GM13977 (cell line): ENCODE measurements at regions not wholly inside any gene's neighbourhood (a gene's known extent, or its start where the extent isn't known, plus 50 kb on each side); places are given as distances from the start of the nearest gene placed in this dataset.
A peak's percentile ranks its signal among the peaks of the same experiment; 100 is the strongest.
"Not testable (repeated sequence)": the region's sequence is repeated elsewhere in the genome, so short reads cannot be mapped to it uniquely, and the experiment has no call there.

Experiments used
- DNase-seq: peaks from one replicate; pipeline ENCODE4 v3.0.0; 2012; ENCODE audit warnings: low spot score
- in situ Hi-C: fragments of 300-500 bp; cut with MboI; formaldehyde crosslinking; loops from one replicate; pipeline ENCODE4 v1.12.0; 2022; ENCODE audit warnings: low sequenced_read_pairs, low pct_unique_long_range_greater_than_20kb, mixed read lengths, inconsistent platforms; ENCODE audit not compliant: unreplicated experiment
- TF ChIP-seq, protein P1 (sequence below): IDR thresholded peaks from 2 replicates; pipeline ENCODE4 v1.5.1; 2012; ENCODE audit warnings: mild to moderate bottlenecking, control low read depth; ENCODE audit not compliant: insufficient read depth; ENCODE audit errors: extremely low read depth, missing control alignments

- TF ChIP-seq, protein P1, sequence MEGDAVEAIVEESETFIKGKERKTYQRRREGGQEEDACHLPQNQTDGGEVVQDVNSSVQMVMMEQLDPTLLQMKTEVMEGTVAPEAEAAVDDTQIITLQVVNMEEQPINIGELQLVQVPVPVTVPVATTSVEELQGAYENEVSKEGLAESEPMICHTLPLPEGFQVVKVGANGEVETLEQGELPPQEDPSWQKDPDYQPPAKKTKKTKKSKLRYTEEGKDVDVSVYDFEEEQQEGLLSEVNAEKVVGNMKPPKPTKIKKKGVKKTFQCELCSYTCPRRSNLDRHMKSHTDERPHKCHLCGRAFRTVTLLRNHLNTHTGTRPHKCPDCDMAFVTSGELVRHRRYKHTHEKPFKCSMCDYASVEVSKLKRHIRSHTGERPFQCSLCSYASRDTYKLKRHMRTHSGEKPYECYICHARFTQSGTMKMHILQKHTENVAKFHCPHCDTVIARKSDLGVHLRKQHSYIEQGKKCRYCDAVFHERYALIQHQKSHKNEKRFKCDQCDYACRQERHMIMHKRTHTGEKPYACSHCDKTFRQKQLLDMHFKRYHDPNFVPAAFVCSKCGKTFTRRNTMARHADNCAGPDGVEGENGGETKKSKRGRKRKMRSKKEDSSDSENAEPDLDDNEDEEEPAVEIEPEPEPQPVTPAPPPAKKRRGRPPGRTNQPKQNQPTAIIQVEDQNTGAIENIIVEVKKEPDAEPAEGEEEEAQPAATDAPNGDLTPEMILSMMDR = no peak
- DNase-seq = peak; percentile 10
Observed at GRCh38 chr11:22930816-22931594, 70.7 kb upstream of the CCDC179 start.

DNA sequence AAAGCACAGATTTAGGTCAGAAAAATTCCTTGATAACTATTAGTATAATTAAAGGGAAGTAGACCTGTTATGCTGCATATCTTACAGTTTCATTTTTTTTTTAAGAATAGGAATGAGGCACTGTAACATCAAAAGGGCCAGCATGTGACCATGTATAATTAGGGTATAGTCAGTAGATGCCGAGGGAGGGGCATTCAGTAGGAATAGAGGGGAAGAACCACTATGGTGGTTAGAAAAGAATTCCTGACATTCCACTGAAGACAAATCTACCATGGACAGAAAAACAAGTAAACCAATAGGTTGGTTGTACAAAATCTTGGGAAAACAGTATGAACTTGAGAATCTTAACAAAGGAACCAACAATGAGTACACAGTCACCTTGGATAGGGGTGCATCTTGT is 78.4 kb upstream of the CCDC179 start:
- in situ Hi-C loops = no loop called here
- TF ChIP-seq, protein P1 = no peak

More at GRCh38 chr11:22930816-22931594, 70.7 kb upstream of the CCDC179 start:
- in situ Hi-C loops = no loop called here

DNA sequence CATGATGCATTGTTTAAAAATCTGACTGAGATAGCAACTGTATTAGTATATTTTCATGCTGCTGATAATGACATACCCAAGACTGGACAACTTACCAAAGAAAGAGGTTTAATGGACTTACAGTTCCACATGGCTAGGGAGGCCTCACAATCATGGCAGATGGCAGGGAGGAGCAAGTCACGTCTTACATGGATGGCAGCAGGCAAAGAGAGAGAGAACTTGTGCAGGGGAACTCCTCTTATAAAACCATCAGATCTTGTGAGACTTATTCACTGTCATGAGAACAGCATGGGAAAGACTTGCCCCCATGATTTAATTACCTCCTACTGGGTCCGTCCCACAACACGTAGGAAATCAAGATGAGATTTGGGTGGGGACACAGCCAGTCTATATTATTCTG is 81.3 kb upstream of the CCDC179 start:
- DNase-seq, in situ Hi-C loops: not testable (repeated sequence)

More for the DNA sequence above, 78.4 kb upstream of the CCDC179 start:
- DNase-seq = no peak

DNA sequence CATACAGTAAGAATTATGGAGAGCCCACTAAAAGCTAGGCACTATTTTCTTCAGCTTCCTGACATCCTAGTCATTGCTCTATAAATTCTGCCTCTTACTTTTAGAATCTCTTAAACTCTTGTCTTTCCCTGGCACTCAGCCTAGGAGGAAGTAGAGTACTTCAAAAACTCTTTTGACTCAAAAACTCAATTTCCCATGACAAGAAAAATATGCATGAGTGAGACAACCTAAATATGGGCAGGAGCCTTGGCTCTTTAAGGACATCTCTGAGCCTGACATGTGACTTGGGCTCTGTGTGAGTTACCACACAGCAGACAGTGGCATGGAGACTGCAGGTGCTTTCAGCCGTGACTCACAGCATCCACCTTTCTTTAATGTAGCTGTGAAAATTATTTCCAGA is 97.5 kb upstream of the CCDC179 start:
- TF ChIP-seq, protein P1 = no peak
- no peak for DNase-seq
- in situ Hi-C loops = no loop called here

GRCh38 chr11:22974251-22974650 is 114.0 kb upstream of the CCDC179 start:
- in situ Hi-C loops = no loop called here
- TF ChIP-seq, protein P1 = no peak
- DNase-seq = no peak

DNA sequence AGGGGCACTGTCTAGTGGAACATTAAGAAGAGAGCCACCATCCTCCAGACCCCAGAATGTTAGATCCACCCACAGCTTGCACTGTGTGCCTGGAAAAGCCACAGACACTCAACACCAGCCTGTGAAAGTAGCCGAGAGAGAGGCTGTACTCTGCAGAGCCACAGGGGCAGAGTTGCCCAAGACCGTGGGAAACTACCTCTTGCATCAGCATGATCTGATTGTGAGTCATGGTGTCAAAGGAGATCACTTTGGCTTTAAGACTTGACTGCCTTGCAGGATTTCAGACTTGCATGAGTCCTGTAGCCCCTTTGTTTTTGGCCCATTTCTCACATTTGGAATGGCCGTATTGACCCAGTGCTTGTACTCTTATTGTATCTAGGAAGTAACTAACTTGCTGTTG is 115.9 kb upstream of the CCDC179 start:
- TF ChIP-seq, protein P1 = no peak
- DNase-seq = no peak
- in situ Hi-C loops = no loop called here

GRCh38 chr11:22982903-22983302 is 122.6 kb upstream of the CCDC179 start:
- DNase-seq = no peak
- in situ Hi-C loops = no loop called here
- TF ChIP-seq, protein P1 = no peak
